Posterior vena cava (tissue), 2 donors: ENCODE measurements at regions not wholly inside any gene's neighbourhood (a gene's known extent, or its start where the extent isn't known, plus 50 kb on each side); places are given as distances from the start of the nearest gene placed in this dataset.
"Not testable (repeated sequence)": the region's sequence is repeated elsewhere in the genome, so short reads cannot be mapped to it uniquely, and the experiment has no call there.

Experiments
- DNase-seq: peaks from one replicate; pipeline ENCODE4 v3.0.0-alpha.2; 2020; ENCODE audit warnings: low spot score
- intact Hi-C, 2 donors: fragments of 100-400 bp; cut with DNase I; formaldehyde crosslinking; loops; one replicate each; pipeline versions ENCODE4 v1.14.1 to v1.14.2; 2022 to 2023
- donor health status: DM: yes; HTN: yes; CAD: no.
- donor health status: DM: yes; HTN: yes; CAD: no.

DNA sequence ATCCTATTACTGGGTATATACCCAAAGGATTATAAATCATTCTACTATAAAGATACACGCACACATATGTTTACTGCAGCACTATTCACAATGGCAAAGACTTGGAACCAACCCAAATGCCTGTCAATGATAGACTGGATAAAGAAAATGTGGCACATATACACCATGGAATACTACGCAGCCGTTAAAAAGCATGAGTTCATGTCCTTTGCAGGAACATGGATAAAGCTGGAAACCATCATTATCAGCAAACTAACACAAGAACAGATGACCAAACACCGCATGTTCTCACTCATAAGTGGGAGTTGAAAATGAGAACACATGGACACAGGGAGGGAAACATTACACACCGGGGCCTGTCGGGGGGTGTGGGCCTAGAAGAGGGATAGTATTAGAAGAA, 307.4 kb upstream of the TBX18 start:
- intact Hi-C loops = not testable (repeated sequence)

DNA sequence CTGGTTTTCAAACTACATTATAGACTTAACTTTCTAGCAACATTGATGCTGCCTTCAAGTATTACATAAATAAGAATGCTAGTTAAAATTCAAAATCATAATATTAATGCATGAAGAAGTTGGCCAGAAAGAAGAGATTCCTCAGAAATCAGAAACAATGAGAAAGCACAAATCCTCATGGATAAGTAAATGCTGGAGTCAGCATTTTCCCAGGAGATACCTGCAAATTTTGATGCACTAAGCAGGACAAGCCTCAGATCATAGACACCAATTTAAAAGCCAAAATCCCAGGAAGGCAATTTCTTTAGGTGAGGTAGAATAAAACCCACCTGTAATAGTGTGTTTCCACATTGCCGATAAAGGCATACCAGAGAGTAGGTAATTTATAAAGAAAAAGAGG, 305.2 kb upstream of the TBX18 start:
- no peak for DNase-seq

More for the DNA sequence above, 307.4 kb upstream of the TBX18 start:
- not testable (repeated sequence) for DNase-seq

DNA sequence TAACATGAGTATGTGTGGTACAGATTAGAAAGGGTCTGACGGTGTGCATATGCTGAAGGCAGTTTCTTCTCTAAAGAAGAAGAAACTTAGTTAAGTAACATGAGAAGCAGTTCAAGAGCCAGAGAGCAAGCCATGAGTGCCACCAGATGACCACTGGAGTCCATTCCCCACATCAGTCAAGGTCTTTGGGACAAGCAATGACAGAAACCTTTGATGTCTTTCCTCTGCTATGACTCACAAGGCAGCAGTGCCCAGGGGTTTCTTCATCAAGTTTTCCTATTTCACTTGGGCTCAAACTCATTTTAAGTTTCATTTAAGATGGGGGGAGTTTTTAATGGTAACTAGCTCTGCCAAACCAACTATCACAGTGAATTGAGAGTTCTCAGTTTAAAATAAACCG, 303.8 kb upstream of the TBX18 start:
- intact Hi-C loops = loop anchor here in 1 of 2 donors (10.0 kb wide), 1 partner anchor 47 kb away; no protein-coding TSS in a partner anchor

More for the DNA sequence above, 305.2 kb upstream of the TBX18 start:
- intact Hi-C loops = loop anchor here in 1 of 2 donors (10.0 kb wide), 1 partner anchor 45 kb away; no protein-coding TSS in a partner anchor

DNA sequence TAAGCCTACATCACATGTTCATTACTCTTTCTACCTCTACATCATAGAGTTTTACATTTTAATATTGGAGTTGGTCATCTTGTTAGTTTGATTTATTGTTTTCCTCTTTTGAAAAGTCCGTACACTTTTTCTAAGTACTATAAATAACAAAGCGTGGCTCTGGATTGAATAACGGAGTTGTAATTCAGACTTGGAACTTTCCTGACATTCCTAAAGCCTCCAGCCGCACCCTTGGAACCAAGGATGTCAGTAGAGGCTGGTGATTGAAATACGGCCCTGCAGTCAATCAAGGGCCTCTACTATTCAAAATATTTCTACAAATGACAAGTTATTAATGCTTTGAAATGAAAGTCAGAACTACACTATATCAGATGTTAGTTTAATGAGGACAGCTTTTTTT, 301.9 kb upstream of the TBX18 start:
- DNase-seq = no peak
- intact Hi-C loops = loop anchor here in 1 of 2 donors (10.0 kb wide), 1 partner anchor 49 kb away; no protein-coding TSS in a partner anchor

More for the DNA sequence above, 303.8 kb upstream of the TBX18 start:
- no peak for DNase-seq

DNA sequence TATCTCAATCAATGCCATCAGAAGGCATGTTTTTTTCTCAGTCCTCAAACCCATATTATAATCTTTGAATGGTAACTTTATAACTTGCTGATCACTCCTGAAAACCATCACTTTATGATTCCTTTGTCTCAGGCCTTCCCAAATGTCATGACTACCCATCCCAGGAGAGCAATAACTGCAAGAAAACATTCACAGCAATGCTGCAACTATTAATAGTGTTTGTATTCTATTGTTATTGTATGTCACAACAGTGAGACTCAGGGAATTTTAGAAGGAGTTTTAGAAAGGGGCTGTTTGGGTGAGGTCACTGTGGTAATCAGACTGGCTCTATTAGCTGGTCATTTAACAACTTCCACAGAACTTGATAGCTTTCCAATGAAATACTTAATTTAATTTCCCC, 301.4 kb upstream of the TBX18 start:
- intact Hi-C loops = loop anchor here in 1 of 2 donors (10.0 kb wide), 1 partner anchor 49 kb away; no protein-coding TSS in a partner anchor
- DNase-seq = no peak

DNA sequence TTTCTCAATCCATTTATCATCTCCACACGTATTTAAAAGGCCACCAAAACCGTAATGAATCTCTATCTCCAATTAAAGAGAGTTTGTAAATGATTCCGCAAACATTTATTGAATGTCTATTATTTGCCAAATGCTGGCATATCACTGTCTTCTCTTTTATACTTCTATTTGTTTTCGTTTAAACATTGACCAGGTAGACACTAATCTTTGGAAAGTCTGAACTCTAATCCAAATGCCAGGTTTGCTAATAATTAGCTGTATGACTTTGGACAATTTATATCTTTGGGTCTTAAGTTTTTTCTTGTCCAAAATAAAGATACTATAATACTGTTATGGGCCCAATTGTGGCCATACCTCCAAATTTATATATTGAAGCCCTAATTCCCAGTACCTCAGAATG, 299.2 kb upstream of the TBX18 start:
- intact Hi-C loops = loop anchor here in 1 of 2 donors (10.0 kb wide), 1 partner anchor 51 kb away; no protein-coding TSS in a partner anchor

DNA sequence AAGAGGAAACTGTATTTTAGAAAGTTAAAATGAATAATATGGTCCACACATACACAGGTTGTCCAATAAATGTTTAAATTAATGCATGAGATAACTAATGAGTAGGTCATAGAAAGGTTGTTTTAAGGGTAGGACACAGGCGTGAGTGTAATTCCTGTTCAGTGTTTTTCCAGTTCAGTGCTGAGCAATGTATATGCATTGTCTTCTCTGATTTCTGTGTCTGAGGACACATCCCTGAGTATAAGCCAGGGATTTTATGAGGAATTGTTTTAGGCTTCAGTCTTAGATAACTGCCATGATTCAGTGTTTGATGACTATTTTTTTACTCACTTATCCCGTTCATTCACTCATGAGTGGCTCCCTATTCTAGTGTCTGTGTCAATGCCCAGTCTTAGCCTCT, 298.5 kb upstream of the TBX18 start:
- intact Hi-C loops = loop anchor here in 1 of 2 donors (10.0 kb wide), 1 partner anchor 52 kb away; no protein-coding TSS in a partner anchor
- DNase-seq = no peak

More for the DNA sequence above, 299.2 kb upstream of the TBX18 start:
- DNase-seq = no peak

DNA sequence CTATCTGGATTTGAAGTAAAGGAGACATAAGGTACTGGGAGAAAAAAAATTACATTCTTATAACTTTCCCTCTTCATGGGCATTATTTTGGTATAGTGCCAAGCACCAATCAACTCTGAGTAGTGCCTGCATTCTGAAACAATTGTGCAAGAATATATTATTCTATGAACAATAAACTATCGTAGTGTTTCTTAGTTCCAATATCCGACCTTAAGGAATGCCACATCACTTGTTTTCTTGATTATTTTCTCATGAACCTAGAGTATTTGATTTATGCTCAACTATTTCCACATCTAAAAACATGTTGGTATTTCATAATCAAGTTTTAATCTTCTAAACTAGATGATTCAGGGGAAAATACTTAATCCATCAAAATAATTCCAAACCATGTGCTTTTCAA, 294.4 kb upstream of the TBX18 start:
- no peak for DNase-seq
- intact Hi-C loops = no loop called here

DNA sequence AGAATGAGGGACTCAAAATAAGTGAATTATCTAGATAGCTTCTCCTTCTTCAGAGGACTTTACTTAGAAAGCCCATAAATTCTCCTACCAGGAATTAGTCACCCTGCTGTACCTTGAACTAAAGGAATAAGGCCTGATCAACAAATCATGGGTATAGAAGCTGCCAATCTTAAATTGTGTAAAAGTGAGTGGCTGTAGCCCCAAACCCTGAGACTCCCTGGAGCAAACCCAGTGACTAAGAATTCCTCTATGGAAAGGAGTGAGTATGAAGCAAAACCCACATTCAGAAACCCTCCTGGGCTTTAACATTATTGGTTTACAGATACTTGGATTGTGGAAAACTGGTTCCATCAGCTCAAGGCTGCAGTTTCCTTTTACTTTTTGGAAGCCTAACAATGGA, 285.8 kb upstream of the TBX18 start:
- DNase-seq = no peak
- intact Hi-C loops = no loop called here

DNA sequence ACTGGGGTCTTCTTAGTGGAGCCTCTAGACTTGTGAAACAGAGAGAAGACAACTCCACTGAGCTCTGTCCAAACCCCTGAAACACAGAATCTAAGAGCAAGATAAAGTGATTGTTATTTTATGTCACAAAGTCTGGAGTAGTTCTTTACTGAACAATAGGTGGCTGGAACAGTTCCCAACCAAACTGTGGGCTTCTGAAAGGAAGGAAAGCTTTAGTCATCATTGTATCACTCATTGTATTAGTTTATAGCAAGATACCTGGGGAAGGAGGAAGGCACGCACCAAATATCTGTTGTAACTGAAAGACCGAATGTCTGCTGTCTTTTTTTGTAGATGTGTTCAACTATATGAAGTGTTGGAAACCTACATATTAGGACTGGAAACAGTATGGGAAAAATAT, 284.9 kb upstream of the TBX18 start:
- no peak for DNase-seq
- intact Hi-C loops = no loop called here

DNA sequence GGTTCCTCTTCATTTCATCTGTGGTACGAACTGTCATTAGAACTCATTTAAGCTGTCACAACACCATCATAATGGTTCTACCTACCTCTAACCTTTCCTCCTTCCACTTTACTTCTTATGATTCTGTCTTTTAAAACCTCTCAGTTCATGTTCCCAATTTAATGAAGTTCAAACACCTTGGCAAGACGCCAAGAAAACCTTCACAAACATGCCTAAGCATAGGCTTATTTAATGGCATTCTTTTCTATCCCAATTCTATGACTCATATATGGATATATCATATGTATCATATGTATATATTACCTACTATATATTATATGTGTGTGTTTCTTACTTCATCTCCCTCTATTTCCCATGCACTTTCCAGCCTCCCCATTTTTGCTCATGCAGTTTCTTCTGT, 283.4 kb upstream of the TBX18 start:
- intact Hi-C loops = no loop called here
- DNase-seq = no peak

DNA sequence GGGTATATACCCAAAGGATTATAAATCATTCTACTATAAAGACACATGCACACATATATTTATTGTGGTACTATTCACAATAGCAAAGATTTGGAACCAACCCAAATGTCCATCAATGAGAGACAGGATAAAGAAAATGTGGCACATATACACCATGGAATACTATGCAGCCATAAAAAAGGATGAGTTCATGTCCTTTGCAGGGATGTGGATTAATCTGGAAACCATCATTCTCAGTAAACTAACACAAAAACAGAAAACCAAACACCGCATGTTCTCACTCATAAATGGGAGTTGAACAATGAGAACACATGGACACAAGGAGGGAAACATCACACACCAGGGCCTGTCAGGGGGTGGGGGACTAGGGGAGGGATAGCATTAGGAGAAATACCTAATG, 281.4 kb upstream of the TBX18 start:
- intact Hi-C loops, DNase-seq: not testable (repeated sequence)

DNA sequence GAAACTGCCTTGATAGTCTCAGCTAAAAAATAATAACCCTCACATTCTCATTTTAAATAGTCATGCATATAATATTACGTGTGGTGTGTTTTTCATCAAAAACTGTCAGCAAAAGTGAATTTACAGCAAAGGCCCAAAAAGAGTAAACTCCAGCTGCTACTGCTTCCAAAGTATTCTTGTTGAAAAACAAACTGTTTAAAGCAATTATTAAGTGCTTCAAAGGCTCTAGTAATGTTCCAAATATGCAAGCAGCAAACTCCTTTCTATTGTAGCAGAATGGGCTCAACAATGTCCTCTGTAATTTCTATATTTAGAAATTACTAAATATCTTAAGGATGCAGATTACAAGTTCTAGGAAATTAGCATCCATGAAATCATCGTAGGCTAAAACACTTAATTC, 280.0 kb upstream of the TBX18 start:
- intact Hi-C loops = no loop called here
- no peak for DNase-seq

DNA sequence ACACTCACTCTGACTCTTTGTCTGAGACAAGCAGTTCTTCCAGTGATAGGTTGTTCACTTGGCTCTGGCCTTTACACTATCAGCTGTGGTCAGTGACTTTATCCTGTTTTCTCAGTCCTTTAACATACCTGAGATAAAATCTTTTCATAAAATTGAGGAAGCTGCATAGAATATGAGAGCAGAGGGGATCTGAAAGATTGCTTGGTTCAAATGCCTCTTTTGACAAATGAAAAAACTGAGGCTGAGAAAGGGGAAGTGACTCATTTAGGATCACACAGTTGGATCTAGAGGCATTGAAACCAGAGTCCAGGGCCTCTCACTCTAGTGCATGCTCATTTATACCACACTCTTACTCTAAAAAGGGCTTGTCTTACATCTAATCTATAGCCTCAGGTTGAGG, 277.0 kb upstream of the TBX18 start:
- intact Hi-C loops = no loop called here
- DNase-seq = no peak

DNA sequence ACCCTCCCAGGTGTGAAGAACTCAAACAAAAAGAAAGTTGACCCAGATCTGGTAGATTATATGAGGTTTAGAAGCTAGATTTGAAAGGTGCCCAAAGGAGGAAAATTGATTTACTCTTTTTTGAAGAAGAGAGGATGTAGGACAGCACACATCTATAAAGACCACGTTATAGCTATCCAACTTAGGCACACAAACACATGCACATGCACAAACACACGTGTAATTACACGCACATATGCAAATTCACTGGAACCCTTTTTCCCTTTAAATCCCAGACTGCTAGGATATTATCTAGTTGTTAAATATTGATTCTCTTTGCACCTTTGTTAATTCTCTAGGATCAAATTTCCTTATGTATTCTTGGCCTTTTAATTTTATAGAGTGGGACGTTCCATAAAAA, 272.8 kb upstream of the TBX18 start:
- intact Hi-C loops = no loop called here
- no peak for DNase-seq

DNA sequence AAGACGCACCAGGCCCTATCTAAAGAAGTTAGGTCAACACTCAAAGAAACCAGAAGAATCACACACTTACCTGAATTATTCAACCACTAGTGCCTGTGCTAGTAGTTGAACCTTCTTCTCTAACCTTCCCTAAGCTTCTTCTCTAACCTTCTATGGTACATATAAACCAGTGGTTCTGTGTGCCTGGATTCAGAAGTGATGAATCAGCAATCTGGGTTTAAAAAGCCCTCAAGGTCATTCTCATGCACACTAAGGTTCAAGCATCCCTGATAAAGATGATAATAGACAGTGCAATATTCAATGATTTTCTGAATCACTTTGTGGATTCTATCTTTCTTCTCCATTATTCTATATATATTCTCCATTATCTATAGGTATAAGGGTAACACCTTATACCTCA, 271.4 kb upstream of the TBX18 start:
- no peak for DNase-seq
- intact Hi-C loops = no loop called here

DNA sequence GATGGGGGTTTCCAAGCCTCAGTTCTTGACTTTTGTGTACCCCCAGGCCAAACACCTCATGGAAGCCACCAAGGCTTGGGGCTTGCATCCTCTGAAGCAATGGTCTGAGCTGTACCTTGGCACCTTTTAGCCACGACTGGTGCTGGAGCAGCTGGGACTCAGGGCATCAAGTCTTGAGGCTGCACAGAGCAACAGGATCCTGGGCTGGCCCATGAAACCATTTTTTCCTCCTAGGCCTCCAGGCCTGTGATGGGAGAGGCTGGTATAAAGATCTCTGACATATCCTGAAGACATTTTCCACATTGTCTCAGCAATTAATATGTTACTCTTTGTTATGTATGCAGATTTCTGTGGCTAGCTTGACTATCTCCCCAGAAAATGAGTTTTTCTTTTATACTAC, 269.1 kb upstream of the TBX18 start:
- intact Hi-C loops = no loop called here
- DNase-seq = no peak

DNA sequence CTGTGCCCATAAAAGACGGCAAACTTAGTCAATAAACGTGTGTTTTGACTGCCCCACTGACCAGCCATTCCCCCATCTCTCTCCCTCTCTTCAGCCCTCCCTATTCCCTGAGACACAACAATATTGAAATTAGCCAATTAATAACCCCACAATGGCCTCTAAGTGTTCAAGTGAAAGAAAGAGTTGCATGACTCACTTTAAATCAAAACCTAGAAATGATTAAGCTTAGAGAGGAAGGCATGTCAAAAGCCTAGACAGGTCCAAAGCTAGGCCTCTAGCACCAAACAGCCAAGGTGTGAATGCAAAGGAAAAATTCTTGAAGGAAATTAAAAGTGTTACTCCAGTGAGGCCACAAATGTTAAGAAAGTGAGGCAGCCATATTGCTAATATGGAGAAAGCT, 261.6 kb upstream of the TBX18 start:
- DNase-seq = no peak
- intact Hi-C loops = loop anchor here in 1 of 2 donors (5.0 kb wide), 1 partner anchor 836 kb away; no protein-coding TSS in a partner anchor

DNA sequence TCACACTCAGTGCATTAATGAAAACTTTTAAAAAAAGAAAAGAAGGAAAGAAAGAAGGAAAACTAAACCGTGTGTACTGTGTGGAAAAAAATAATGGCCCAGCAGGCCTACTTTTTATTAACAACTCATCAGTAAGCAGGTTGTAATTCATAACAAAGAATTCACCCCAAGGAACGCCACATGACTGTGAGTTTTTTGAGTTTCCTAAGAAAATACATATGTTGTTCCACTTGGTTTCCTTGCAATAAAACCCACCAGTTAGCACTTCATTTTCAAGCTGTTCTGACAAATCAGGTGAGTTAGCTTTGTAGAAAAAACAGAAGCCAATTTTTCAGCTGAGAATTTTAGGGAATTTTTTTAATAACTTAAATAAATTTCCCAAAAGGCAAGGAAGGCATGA, 259.3 kb upstream of the TBX18 start:
- intact Hi-C loops = no loop called here
- DNase-seq = no peak

DNA sequence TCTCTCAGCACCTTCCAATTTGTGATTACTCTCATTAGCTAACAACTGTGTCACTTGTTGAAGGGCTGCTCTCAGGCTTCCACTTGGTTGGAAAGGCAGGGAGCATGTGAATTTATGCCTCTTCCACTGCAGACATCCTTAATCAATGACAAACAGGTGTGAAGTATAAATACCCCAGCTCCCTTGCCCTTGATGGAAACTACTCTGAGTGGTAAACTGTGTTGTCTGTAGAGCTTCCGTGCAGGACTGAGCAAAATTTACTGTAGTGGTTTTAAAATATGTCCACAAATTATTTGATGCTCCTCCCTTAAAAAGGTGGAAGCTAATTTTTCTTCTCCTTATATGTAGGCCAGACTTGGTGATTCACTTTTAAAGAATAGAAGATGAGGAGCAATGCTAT, 253.0 kb upstream of the TBX18 start:
- intact Hi-C loops = no loop called here
- no peak for DNase-seq

DNA sequence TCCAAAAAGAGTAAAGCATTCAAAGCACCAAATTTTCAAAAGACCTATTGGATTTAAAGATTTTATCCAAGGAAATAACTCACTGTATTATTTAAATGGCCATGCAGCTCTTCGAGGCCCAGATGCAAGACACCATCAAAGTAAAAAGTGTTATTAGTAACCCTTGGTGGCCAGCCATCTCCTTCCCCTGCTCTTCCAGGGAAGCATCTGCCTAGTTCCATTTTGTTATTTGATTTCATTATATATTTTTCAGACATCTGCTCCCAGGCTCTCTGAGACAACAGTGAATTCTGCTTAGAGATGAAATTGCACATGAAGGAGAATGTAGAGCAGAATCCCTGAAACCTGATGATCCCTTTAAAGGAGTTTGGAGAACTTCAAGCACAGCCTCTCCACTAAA, 252.3 kb upstream of the TBX18 start:
- no peak for DNase-seq
- intact Hi-C loops = no loop called here
